ENCODE measurements at regions not wholly inside any gene's neighbourhood (a gene's known extent, or its start where the extent isn't known, plus 50 kb on each side); places are given as distances from the start of the nearest gene placed in this dataset.

GRCh38 chr21:27244776-27245175 is 277.9 kb upstream of the ADAMTS5 start:
- no peak for TF ChIP-seq CTCF (IDR thresholded peaks at IDR 0.05; ENCODE audit: borderline replicate concordance, insufficient read depth, low read depth, low read length)
- H3K4me3 ChIP-seq (ENCODE audit: low read depth, low read length) = no peak overlapping the region

- no peak for TF ChIP-seq CTCF (IDR thresholded peaks at IDR 0.05; ENCODE audit: borderline replicate concordance, insufficient read depth, low read depth, low read length)
Observed at GRCh38 chr21:27244352-27244751, 277.5 kb upstream of the ADAMTS5 start.

GRCh38 chr21:27240839-27241238 is 274.0 kb upstream of the ADAMTS5 start:
- no peak for TF ChIP-seq CTCF (IDR thresholded peaks at IDR 0.05; ENCODE audit: borderline replicate concordance, insufficient read depth, low read depth, low read length)
- H3K4me3 ChIP-seq (ENCODE audit: low read depth, low read length) = no peak overlapping the region

More at GRCh38 chr21:27244352-27244751, 277.5 kb upstream of the ADAMTS5 start:
- no peak overlapping the region for H3K4me3 ChIP-seq (ENCODE audit: low read depth, low read length)

GRCh38 chr21:27233514-27234115 is 266.7 kb upstream of the ADAMTS5 start:
- H3K4me3 ChIP-seq (ENCODE audit: low read depth, low read length) = no peak overlapping the region
- TF ChIP-seq CTCF (IDR thresholded peaks at IDR 0.05; ENCODE audit: borderline replicate concordance, insufficient read depth, low read depth, low read length) = no peak

- TF ChIP-seq CTCF (IDR thresholded peaks at IDR 0.05; ENCODE audit: borderline replicate concordance, insufficient read depth, low read depth, low read length) = no peak
Observed at GRCh38 chr21:27225940-27226339, 259.1 kb upstream of the ADAMTS5 start.

GRCh38 chr21:27225151-27225550 is 258.3 kb upstream of the ADAMTS5 start:
- no peak overlapping the region for H3K4me3 ChIP-seq (ENCODE audit: low read depth, low read length)
- no peak for TF ChIP-seq CTCF (IDR thresholded peaks at IDR 0.05; ENCODE audit: borderline replicate concordance, insufficient read depth, low read depth, low read length)

More at GRCh38 chr21:27225940-27226339, 259.1 kb upstream of the ADAMTS5 start:
- H3K4me3 ChIP-seq (ENCODE audit: low read depth, low read length) = no peak overlapping the region

- no peak for TF ChIP-seq CTCF (IDR thresholded peaks at IDR 0.05; ENCODE audit: borderline replicate concordance, insufficient read depth, low read depth, low read length)
- no peak overlapping the region for H3K4me3 ChIP-seq (ENCODE audit: low read depth, low read length)
Observed at GRCh38 chr21:27224169-27224568, 257.3 kb upstream of the ADAMTS5 start.
